ENCODE measurements at regions not wholly inside any gene's neighbourhood (a gene's known extent, or its start where the extent isn't known, plus 50 kb on each side); places are given as distances from the start of the nearest gene placed in this dataset.

DNA sequence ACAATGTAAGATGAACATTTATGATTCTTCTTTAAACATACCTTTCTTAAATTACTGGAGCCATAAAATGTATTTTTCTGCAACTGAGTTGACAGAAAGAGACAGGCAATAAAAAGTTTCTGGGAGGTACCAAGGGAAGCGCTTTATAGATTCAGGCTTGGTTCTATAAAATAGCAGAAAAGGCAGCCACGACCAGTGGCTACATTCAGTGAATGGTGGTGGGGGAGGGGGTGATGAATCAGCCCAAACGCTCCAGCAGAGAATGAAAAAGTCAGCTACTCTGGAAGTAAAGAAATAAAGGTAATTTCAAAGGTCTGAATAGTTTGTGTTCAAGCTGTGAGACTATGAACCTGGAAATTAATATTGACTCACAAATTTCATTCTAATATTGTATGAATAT is 456.1 kb downstream of the KCTD8 start:
- Mint-ChIP-seq H3K36me3 (no peaks in the 10 kb centered on the region), H3K9me3 (peaks cover 2 to 10% (median 7%) of the 10 kb centered on the region in 3 donors), H3K27ac (no peak overlapping the region), H3K27me3 (no peaks in the 10 kb centered on the region), H3K4me1 (no peaks in the 10 kb centered on the region), H3K4me3 (no peak overlapping the region)
- ChIA-PET POLR2A (interaction anchor here in 1 of 2 donors (0.9 kb wide), 1 partner anchor 129 kb away, joined by 3 read pairs; no protein-coding TSS in a partner anchor), CTCF (no interaction called here)
- no peak for ATAC-seq (replicated peaks in 1 of 4)
- no peaks in the 10 kb centered on the region for H3K36me3 ChIP-seq (ENCODE audit: control insufficient read depth in 2 of 2, extremely low read depth in 1 of 2, insufficient read depth in 1 of 2, low read length in 1 of 2)
- WGBS (ENCODE audit: insufficient coverage), result 51% methylated on average over 2 of the region's 3 CpGs
- H3K9me3 ChIP-seq, result no peaks in the 10 kb centered on the region
- no peak for DNase-seq
- no peaks in the 10 kb centered on the region for H3K27me3 ChIP-seq (replicated peaks in 1 of 2; ENCODE audit: control insufficient read depth in 2 of 2, extremely low read depth in 1 of 2, insufficient read depth in 2 of 2, low read length in 1 of 2)
- H3K4me1 ChIP-seq (ENCODE audit: control insufficient read depth in 1 of 2, extremely low read depth in 1 of 2, insufficient read depth in 2 of 2, low read length in 2 of 2), result no peaks in the 10 kb centered on the region
- no peak overlapping the region for H3K4me3 ChIP-seq (ENCODE audit: control insufficient read depth in 1 of 2, extremely low read depth in 1 of 2, low read length in 1 of 2)
- no peak overlapping the region for H3K27ac ChIP-seq (ENCODE audit: low read length)

GRCh38 chr4:43993196-43993902 is 455.3 kb downstream of the KCTD8 start:
- H3K36me3 ChIP-seq (ENCODE audit: control insufficient read depth in 2 of 2, extremely low read depth in 1 of 2, insufficient read depth in 1 of 2, low read length in 1 of 2), result no peaks in the 10 kb centered on the region
- H3K4me1 Mint-ChIP-seq, result no peaks in the 10 kb centered on the region
- WGBS (ENCODE audit: insufficient coverage), result 80% methylated on average over 1 of the region's 2 CpGs
- no peak for DNase-seq
- no peak overlapping the region for H3K4me3 Mint-ChIP-seq
- peaks cover 2 to 10% (median 7%) of the 10 kb centered on the region in 3 donors for H3K9me3 Mint-ChIP-seq
- H3K27me3 Mint-ChIP-seq, result no peaks in the 10 kb centered on the region
- CTCF ChIA-PET, result no interaction called here
- H3K4me3 ChIP-seq (ENCODE audit: control insufficient read depth in 1 of 2, extremely low read depth in 1 of 2, low read length in 1 of 2), result no peak overlapping the region
- POLR2A ChIA-PET, result no interaction called here
- no peak overlapping the region for H3K27ac ChIP-seq (ENCODE audit: low read length)
- no peaks in the 10 kb centered on the region for H3K27me3 ChIP-seq (replicated peaks in 1 of 2; ENCODE audit: control insufficient read depth in 2 of 2, extremely low read depth in 1 of 2, insufficient read depth in 2 of 2, low read length in 1 of 2)
- H3K27ac Mint-ChIP-seq, result no peak overlapping the region
- no peaks in the 10 kb centered on the region for H3K36me3 Mint-ChIP-seq
- H3K4me1 ChIP-seq (ENCODE audit: control insufficient read depth in 1 of 2, extremely low read depth in 1 of 2, insufficient read depth in 2 of 2, low read length in 2 of 2), result no peaks in the 10 kb centered on the region
- H3K9me3 ChIP-seq, result no peaks in the 10 kb centered on the region
- ATAC-seq (replicated peaks in 1 of 4), result no peak

DNA sequence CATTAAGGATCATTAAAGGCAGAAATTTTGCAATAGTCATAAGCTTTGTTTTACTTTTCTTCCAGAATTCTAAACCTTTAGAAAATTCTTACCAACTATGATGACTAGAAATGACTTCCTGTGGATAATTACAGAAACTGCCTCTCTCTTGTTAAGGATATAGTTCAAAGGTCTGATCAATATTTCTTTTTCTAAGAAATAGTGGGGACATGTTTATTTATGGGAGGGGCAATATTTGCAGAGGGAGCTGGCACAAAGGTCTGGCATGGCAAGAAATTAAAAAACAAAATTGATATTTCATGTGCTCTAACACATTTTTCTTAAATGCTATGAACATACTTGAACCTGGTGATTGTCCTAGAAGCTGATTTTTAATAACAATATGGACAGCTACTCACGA is 448.9 kb downstream of the KCTD8 start:
- Histone ChIP-seq H3K27ac (ENCODE audit: low read length) (no peak overlapping the region), H3K4me3 (ENCODE audit: control insufficient read depth in 1 of 2, extremely low read depth in 1 of 2, low read length in 1 of 2) (no peak overlapping the region), H3K4me1 (ENCODE audit: control insufficient read depth in 1 of 2, extremely low read depth in 1 of 2, insufficient read depth in 2 of 2, low read length in 2 of 2) (no peaks in the 10 kb centered on the region), H3K36me3 (ENCODE audit: control insufficient read depth in 2 of 2, extremely low read depth in 1 of 2, insufficient read depth in 1 of 2, low read length in 1 of 2) (no peaks in the 10 kb centered on the region), H3K27me3 (replicated peaks in 1 of 2; ENCODE audit: control insufficient read depth in 2 of 2, extremely low read depth in 1 of 2, insufficient read depth in 2 of 2, low read length in 1 of 2) (no peaks in the 10 kb centered on the region), H3K9me3 (no peaks in the 10 kb centered on the region)
- POLR2A ChIA-PET, result no interaction called here
- H3K4me1 Mint-ChIP-seq, result no peaks in the 10 kb centered on the region
- no CpG with 5 or more reads among the region's 1 CpG for WGBS (ENCODE audit: insufficient coverage)
- H3K27ac Mint-ChIP-seq, result no peak overlapping the region
- H3K27me3 Mint-ChIP-seq, result no peaks in the 10 kb centered on the region
- H3K36me3 Mint-ChIP-seq, result no peaks in the 10 kb centered on the region
- no peak for ATAC-seq (replicated peaks in 1 of 4)
- no peak for DNase-seq
- CTCF ChIA-PET, result interaction anchor here in 1 of 2 donors (0.5 kb wide), 1 partner anchor 1924 kb away, joined by 3 read pairs; no protein-coding TSS in a partner anchor
- no peak overlapping the region for H3K4me3 Mint-ChIP-seq
- H3K9me3 Mint-ChIP-seq, result peaks cover 2 to 14% (median 12%) of the 10 kb centered on the region in 3 donors

DNA sequence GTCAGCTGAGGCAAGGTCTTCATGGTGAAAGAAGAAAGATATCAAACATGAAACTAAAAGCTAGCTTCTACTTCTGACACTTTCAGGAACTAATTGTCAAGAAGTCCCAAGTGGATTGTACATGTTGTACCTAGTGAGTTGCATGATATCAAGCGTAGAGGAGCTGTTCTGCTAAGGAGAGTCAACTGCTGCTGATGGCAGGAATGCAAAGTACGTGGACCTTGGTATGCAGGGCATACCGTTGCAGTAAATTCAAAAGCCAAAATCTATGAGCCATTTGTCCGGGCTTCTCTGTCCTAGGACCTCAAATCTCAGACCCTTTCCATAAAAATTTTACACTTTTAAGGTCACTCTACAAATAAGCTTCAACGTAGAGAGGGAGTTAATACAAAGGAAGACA is 446.2 kb downstream of the KCTD8 start:
- ATAC-seq (replicated peaks in 1 of 4) (no peak), DNase-seq (no peak)
- ChIA-PET CTCF (no interaction called here), POLR2A (no interaction called here)
- WGBS (ENCODE audit: insufficient coverage), result 70% methylated on average over 3 of the region's 5 CpGs
- no peak overlapping the region for H3K4me3 ChIP-seq (ENCODE audit: control insufficient read depth in 1 of 2, extremely low read depth in 1 of 2, low read length in 1 of 2)
- Mint-ChIP-seq H3K4me3 (no peak overlapping the region), H3K27me3 (no peaks in the 10 kb centered on the region), H3K36me3 (no peaks in the 10 kb centered on the region), H3K9me3 (peaks cover 2 to 14% (median 12%) of the 10 kb centered on the region in 3 donors), H3K4me1 (no peaks in the 10 kb centered on the region), H3K27ac (no peak overlapping the region)
- no peak overlapping the region for H3K27ac ChIP-seq (ENCODE audit: low read length)
- H3K9me3 ChIP-seq, result no peaks in the 10 kb centered on the region
- H3K27me3 ChIP-seq (replicated peaks in 1 of 2; ENCODE audit: control insufficient read depth in 2 of 2, extremely low read depth in 1 of 2, insufficient read depth in 2 of 2, low read length in 1 of 2), result no peaks in the 10 kb centered on the region
- H3K4me1 ChIP-seq (ENCODE audit: control insufficient read depth in 1 of 2, extremely low read depth in 1 of 2, insufficient read depth in 2 of 2, low read length in 2 of 2), result no peaks in the 10 kb centered on the region
- H3K36me3 ChIP-seq (ENCODE audit: control insufficient read depth in 2 of 2, extremely low read depth in 1 of 2, insufficient read depth in 1 of 2, low read length in 1 of 2), result no peaks in the 10 kb centered on the region

DNA sequence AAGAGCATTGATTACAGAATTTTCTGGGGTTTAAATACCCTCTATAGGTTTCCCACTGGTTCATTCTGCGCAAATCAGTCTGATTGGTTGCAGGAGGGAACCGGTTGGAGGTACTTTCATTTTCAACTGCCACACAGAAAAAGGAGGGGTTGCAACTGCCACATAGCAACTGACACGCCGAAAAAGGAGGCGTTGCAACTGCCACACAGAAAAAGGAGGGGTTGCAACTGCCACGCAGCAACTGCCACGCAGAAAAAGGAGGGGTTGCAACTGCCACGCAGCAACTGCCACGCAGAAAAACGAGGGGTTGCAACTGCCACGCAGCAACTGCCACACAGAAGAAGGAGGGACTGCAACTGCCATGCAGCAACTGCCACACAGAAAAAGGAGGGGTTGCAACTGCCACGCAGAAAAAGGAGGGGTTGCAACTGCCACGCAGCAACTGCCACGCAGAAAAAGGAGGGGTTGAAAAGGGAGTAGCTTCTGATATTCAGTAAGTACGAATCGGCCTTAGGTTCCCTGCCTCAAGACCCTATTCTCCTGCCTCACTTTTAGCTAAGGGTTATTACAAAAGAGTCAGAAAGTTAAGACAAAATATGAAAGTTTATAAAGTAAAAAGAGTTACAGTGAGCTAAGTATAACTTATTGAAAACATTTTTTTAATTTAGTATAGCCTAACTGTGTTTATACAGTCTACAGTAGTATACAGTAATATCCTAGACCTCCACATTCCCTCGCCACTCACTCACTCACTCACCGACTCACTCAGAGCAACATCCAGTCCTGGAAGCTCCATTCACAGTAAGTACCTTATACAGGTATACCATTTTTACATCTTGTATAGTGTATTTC is 431.8 kb downstream of the KCTD8 start:
- DNase-seq (no peak), ATAC-seq (replicated peaks in 1 of 4) (no peak)
- no peaks in the 10 kb centered on the region for H3K4me1 ChIP-seq (ENCODE audit: control insufficient read depth in 1 of 2, extremely low read depth in 1 of 2, insufficient read depth in 2 of 2, low read length in 2 of 2)
- CTCF ChIA-PET, result no interaction called here
- no peak overlapping the region for H3K27ac ChIP-seq (ENCODE audit: low read length)
- H3K4me1 Mint-ChIP-seq, result no peaks in the 10 kb centered on the region
- no peak overlapping the region for H3K4me3 Mint-ChIP-seq
- H3K27ac Mint-ChIP-seq, result no peak overlapping the region
- 89% methylated on average over 10 of the region's 18 CpGs for WGBS (ENCODE audit: insufficient coverage)
- H3K9me3 ChIP-seq, result no peaks in the 10 kb centered on the region
- H3K36me3 Mint-ChIP-seq, result no peaks in the 10 kb centered on the region
- no peaks in the 10 kb centered on the region for H3K27me3 ChIP-seq (replicated peaks in 1 of 2; ENCODE audit: control insufficient read depth in 2 of 2, extremely low read depth in 1 of 2, insufficient read depth in 2 of 2, low read length in 1 of 2)
- no peaks in the 10 kb centered on the region for H3K36me3 ChIP-seq (ENCODE audit: control insufficient read depth in 2 of 2, extremely low read depth in 1 of 2, insufficient read depth in 1 of 2, low read length in 1 of 2)
- peaks cover 11 to 16% (median 15%) of the 10 kb centered on the region in 3 donors for H3K9me3 Mint-ChIP-seq
- no peaks in the 10 kb centered on the region for H3K27me3 Mint-ChIP-seq
- H3K4me3 ChIP-seq (ENCODE audit: control insufficient read depth in 1 of 2, extremely low read depth in 1 of 2, low read length in 1 of 2), result no peak overlapping the region
- POLR2A ChIA-PET, result no interaction called here

DNA sequence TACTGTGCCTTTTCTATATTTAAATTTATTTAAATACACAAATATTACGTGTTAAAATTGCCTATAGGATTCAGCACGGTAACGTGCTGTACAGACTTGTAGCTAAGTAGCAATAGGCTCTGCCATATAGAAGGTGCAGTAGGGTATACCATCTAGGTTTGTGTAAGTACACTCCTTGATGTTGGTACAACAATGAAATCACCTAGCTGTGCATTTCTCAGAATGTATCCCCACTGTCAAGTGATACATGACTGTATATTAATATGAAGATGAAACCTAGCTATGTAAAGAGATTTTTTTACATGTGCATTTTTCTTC is 431.2 kb downstream of the KCTD8 start:
- Mint-ChIP-seq H3K27ac (no peak overlapping the region), H3K27me3 (no peaks in the 10 kb centered on the region), H3K4me1 (no peaks in the 10 kb centered on the region), H3K36me3 (no peaks in the 10 kb centered on the region), H3K9me3 (peaks cover 11 to 15% (median 14%) of the 10 kb centered on the region in 3 donors), H3K4me3 (no peak overlapping the region)
- H3K27ac ChIP-seq (ENCODE audit: low read length), result no peak overlapping the region
- ChIA-PET POLR2A (no interaction called here), CTCF (no interaction called here)
- ATAC-seq (replicated peaks in 1 of 4) (no peak), DNase-seq (no peak)
- H3K9me3 ChIP-seq, result no peaks in the 10 kb centered on the region
- H3K36me3 ChIP-seq (ENCODE audit: control insufficient read depth in 2 of 2, extremely low read depth in 1 of 2, insufficient read depth in 1 of 2, low read length in 1 of 2), result no peaks in the 10 kb centered on the region
- no peaks in the 10 kb centered on the region for H3K4me1 ChIP-seq (ENCODE audit: control insufficient read depth in 1 of 2, extremely low read depth in 1 of 2, insufficient read depth in 2 of 2, low read length in 2 of 2)
- no peaks in the 10 kb centered on the region for H3K27me3 ChIP-seq (replicated peaks in 1 of 2; ENCODE audit: control insufficient read depth in 2 of 2, extremely low read depth in 1 of 2, insufficient read depth in 2 of 2, low read length in 1 of 2)
- H3K4me3 ChIP-seq (ENCODE audit: control insufficient read depth in 1 of 2, extremely low read depth in 1 of 2, low read length in 1 of 2), result no peak overlapping the region
- WGBS (ENCODE audit: insufficient coverage), result no CpG with 5 or more reads among the region's 3 CpGs

All from T-cell (primary cell).